IPS-18c (cell line): ENCODE measurements at regions not wholly inside any gene's neighbourhood (a gene's known extent, or its start where the extent isn't known, plus 50 kb on each side); places are given as distances from the start of the nearest gene placed in this dataset.
"Not testable (repeated sequence)": the region's sequence is repeated elsewhere in the genome, so short reads cannot be mapped to it uniquely, and the experiment has no call there.

ENCODE experiments used
- H3K4me3 ChIP-seq: 2 replicates; pipeline ENCODE4 v1.7.0; 2013; ENCODE audit warnings: low read depth, mild to moderate bottlenecking, low read length, moderate library complexity; ENCODE audit not compliant: insufficient read depth
- H3K9me3 ChIP-seq: one replicate; pipeline ENCODE4 v1.6.1; 2013; ENCODE audit warnings: mild to moderate bottlenecking, low read length, moderate library complexity; ENCODE audit not compliant: control insufficient read depth, insufficient read depth

- H3K9me3 ChIP-seq: no peaks in the 10 kb centered on the region
- H3K4me3 ChIP-seq: no peak overlapping the region
These were observed 50.9 kb upstream of the PTPDC1 start for GRCh38 chr9:94033383-94033782.

- H3K9me3 ChIP-seq: no peaks in the 10 kb centered on the region
- no peak overlapping the region for H3K4me3 ChIP-seq
These were observed 52.3 kb upstream of the PTPDC1 start for GRCh38 chr9:94031946-94032345.

- Histone ChIP-seq H3K4me3 (peak overlapping the region; percentile 84; the same call in 1 of the 2 replicates), H3K9me3 (peaks cover 1% of the 10 kb centered on the region)
These were observed 52.9 kb upstream of the PTPDC1 start for GRCh38 chr9:94031380-94031779.

GRCh38 chr9:94030318-94031179 is 53.7 kb upstream of the PTPDC1 start:
- Histone ChIP-seq H3K4me3 (peak overlapping the region; percentile 84), H3K9me3 (peaks cover 2% of the 10 kb centered on the region)

GRCh38 chr9:94029932-94030317 is 54.3 kb upstream of the PTPDC1 start:
- Histone ChIP-seq H3K4me3 (peak overlapping the region; percentile 84), H3K9me3 (peaks cover 2% of the 10 kb centered on the region)

GRCh38 chr9:94026816-94027215 is 57.4 kb upstream of the PTPDC1 start:
- no peak overlapping the region for H3K4me3 ChIP-seq
- peaks cover 2% of the 10 kb centered on the region for H3K9me3 ChIP-seq

GRCh38 chr9:94022476-94022875 is 61.8 kb upstream of the PTPDC1 start:
- not testable (repeated sequence) for H3K9me3 ChIP-seq, H3K4me3 ChIP-seq

- not testable (repeated sequence) for H3K4me3 ChIP-seq, H3K9me3 ChIP-seq
These were observed 63.4 kb upstream of the PTPDC1 start for GRCh38 chr9:94020836-94021235.

- Histone ChIP-seq H3K4me3 (no peak overlapping the region), H3K9me3 (no peaks in the 10 kb centered on the region)
These were observed 63.5 kb upstream of the BARX1 start for GRCh38 chr9:94018628-94019027.

GRCh38 chr9:94017939-94018531 is 62.9 kb upstream of the BARX1 start:
- H3K9me3 ChIP-seq: no peaks in the 10 kb centered on the region
- H3K4me3 ChIP-seq: no peak overlapping the region

- no peak overlapping the region for H3K4me3 ChIP-seq
- no peaks in the 10 kb centered on the region for H3K9me3 ChIP-seq
These were observed 61.6 kb upstream of the BARX1 start for GRCh38 chr9:94016744-94017143.

GRCh38 chr9:94014920-94015319 is 59.8 kb upstream of the BARX1 start:
- Histone ChIP-seq H3K4me3 (no peak overlapping the region), H3K9me3 (no peaks in the 10 kb centered on the region)

GRCh38 chr9:94014066-94014654 is 59.0 kb upstream of the BARX1 start:
- H3K9me3 ChIP-seq: no peaks in the 10 kb centered on the region
- H3K4me3 ChIP-seq: no peak overlapping the region

GRCh38 chr9:94010980-94011533 is 55.9 kb upstream of the BARX1 start:
- no peak overlapping the region for H3K4me3 ChIP-seq

GRCh38 chr9:94005272-94005901 is 50.2 kb upstream of the BARX1 start:
- Histone ChIP-seq H3K9me3 (no peaks in the 10 kb centered on the region), H3K4me3 (no peak overlapping the region)

More at GRCh38 chr9:94010980-94011533, 55.9 kb upstream of the BARX1 start:
- H3K9me3 ChIP-seq: no peaks in the 10 kb centered on the region
